Neural cell (in vitro differentiated cells): ENCODE measurements at regions not wholly inside any gene's neighbourhood (a gene's known extent, or its start where the extent isn't known, plus 50 kb on each side); places are given as distances from the start of the nearest gene placed in this dataset.

Experiments
- H2AFZ ChIP-seq: fragments of 200-600, 300-800 bp; sonication (generic), shearing (Covaris generic); 2 replicates; pipeline ENCODE4 v1.6.0; 2014; ENCODE audit warnings: low read depth, mild to moderate bottlenecking, antibody characterized with exemption, low read length, moderate library complexity
- H3F3A ChIP-seq: fragments of 200-600 bp; shearing (Covaris generic); 2 replicates; pipeline ENCODE4 v1.6.1; 2016; ENCODE audit warnings: mild to moderate bottlenecking, moderate library complexity, mixed read lengths, antibody characterized with exemption, low read length; ENCODE audit not compliant: insufficient read depth, poor library complexity, severe bottlenecking
- H3K27ac ChIP-seq: fragments of 200-600, 300-800 bp; sonication (generic), shearing (Covaris generic); 2 replicates; pipeline ENCODE4 v1.5.1; 2014; ENCODE audit warnings: mild to moderate bottlenecking, low read length, moderate library complexity
- H3K27me3 ChIP-seq: fragments of 300-800, 200-600 bp; sonication (generic), shearing (Covaris generic); 2 replicates; pipeline ENCODE4 v1.6.0; 2014; ENCODE audit warnings: mild to moderate bottlenecking, low read depth, low read length, moderate library complexity; ENCODE audit not compliant: insufficient read depth
- H3K36me3 ChIP-seq: fragments of 300-800, 200-600 bp; sonication (generic), shearing (Covaris generic); 2 replicates; pipeline ENCODE4 v1.5.1; 2014; ENCODE audit warnings: mild to moderate bottlenecking, antibody characterized with exemption, low read length, moderate library complexity; ENCODE audit not compliant: insufficient read depth
- H3K4me2 ChIP-seq: fragments of 300-800, 200-600 bp; sonication (generic), shearing (Covaris generic); 2 replicates; pipeline ENCODE4 v1.6.0; 2014; ENCODE audit warnings: mild to moderate bottlenecking, low read length
- H3K4me3 ChIP-seq: fragments of 300-800, 200-600 bp; sonication (generic), shearing (Covaris generic); 2 replicates; pipeline ENCODE4 v1.5.1; 2014; ENCODE audit warnings: mild to moderate bottlenecking, low read length, moderate library complexity
- H3K79me2 ChIP-seq: fragments of 200-600 bp; shearing (Covaris generic); replicated peaks from 2 replicates; pipeline ENCODE4 v1.6.0; 2014; ENCODE audit warnings: mild to moderate bottlenecking, low read length, moderate library complexity; ENCODE audit not compliant: insufficient read depth
- H3K9ac ChIP-seq: fragments of 300-800, 200-600 bp; sonication (generic), shearing (Covaris generic); 2 replicates; pipeline ENCODE4 v1.6.1; 2016; ENCODE audit warnings: mild to moderate bottlenecking, low read length, mixed read lengths
- H3K9me2 ChIP-seq: fragments of 200-600 bp; shearing (Covaris generic); 2 replicates; pipeline ENCODE4 v1.6.1; 2016; ENCODE audit warnings: mild to moderate bottlenecking, low read length, mixed read lengths; ENCODE audit not compliant: insufficient read depth
- H3K9me3 ChIP-seq: fragments of 200-600, 300-800 bp; sonication (generic), shearing (Covaris generic); 2 replicates; pipeline ENCODE4 v1.6.1; 2016; ENCODE audit warnings: mild to moderate bottlenecking, mixed run types, low read length, moderate library complexity, mixed read lengths
- H4K20me1 ChIP-seq: fragments of 200-600 bp; shearing (Covaris generic); 2 replicates; pipeline ENCODE4 v1.6.1; 2016; ENCODE audit warnings: mild to moderate bottlenecking, mixed run types; ENCODE audit not compliant: insufficient read depth
- CTCF ChIP-seq: fragments of 450-650 bp; IDR thresholded peaks from 2 replicates; pipeline ENCODE4 v1.5.1; 2014; ENCODE audit warnings: antibody characterized with exemption, mild to moderate bottlenecking, moderate library complexity; ENCODE audit not compliant: poor library complexity, severe bottlenecking
- EP300 ChIP-seq: fragments of 450-650 bp; conservative IDR thresholded peaks from 2 replicates; pipeline ENCODE4 v1.6.1; 2014; ENCODE audit warnings: antibody characterized with exemption, mild to moderate bottlenecking, moderate library complexity; ENCODE audit not compliant: poor library complexity, severe bottlenecking
- EZH2 ChIP-seq: fragments of 200-600, 300-800 bp; shearing (Covaris generic), sonication (generic); IDR thresholded peaks from 2 replicates; pipeline ENCODE4 v1.6.1; 2014; ENCODE audit warnings: antibody characterized with exemption, low read length, borderline replicate concordance, mild to moderate bottlenecking; ENCODE audit not compliant: insufficient read depth, poor library complexity, severe bottlenecking
- MXI1 ChIP-seq: fragments of 450-650 bp; conservative IDR thresholded peaks from 2 replicates; pipeline ENCODE4 v1.6.1; 2014; ENCODE audit warnings: antibody characterized with exemption, mild to moderate bottlenecking; ENCODE audit not compliant: poor library complexity, severe bottlenecking
- POLR2AphosphoS5 ChIP-seq: IDR thresholded peaks from 2 replicates; pipeline ENCODE4 v1.6.1; 2012
- RAD21 ChIP-seq: fragments of 450-650 bp; conservative IDR thresholded peaks from 2 replicates; pipeline ENCODE4 v1.6.1; 2014; ENCODE audit warnings: antibody characterized with exemption, mild to moderate bottlenecking, moderate library complexity
- REST ChIP-seq: IDR thresholded peaks from 2 replicates; pipeline ENCODE4 v1.6.1; 2012; ENCODE audit warnings: borderline replicate concordance
- SMC3 ChIP-seq: fragments of 450-650 bp; conservative IDR thresholded peaks from 2 replicates; pipeline ENCODE4 v1.6.1; 2014; ENCODE audit warnings: antibody characterized with exemption, mild to moderate bottlenecking, moderate library complexity; ENCODE audit not compliant: poor library complexity
- TAF1 ChIP-seq: IDR thresholded peaks from 2 replicates; pipeline ENCODE4 v1.6.1; 2012; ENCODE audit warnings: low read depth

- no peak overlapping the region for H3K4me2 ChIP-seq
- H3K9ac ChIP-seq, result no peak overlapping the region
- TF ChIP-seq SMC3, result no peak
- TF ChIP-seq RAD21, result no peak
- no peak for TF ChIP-seq POLR2AphosphoS5
- TF ChIP-seq MXI1, result no peak
- TF ChIP-seq TAF1, result no peak
- no peak for TF ChIP-seq EZH2
- TF ChIP-seq CTCF, result no peak
- TF ChIP-seq REST, result no peak
- no peak for TF ChIP-seq EP300
- no peaks in the 10 kb centered on the region for H3K9me2 ChIP-seq
- no peaks in the 10 kb centered on the region for H3F3A ChIP-seq
- no peak overlapping the region for H3K27ac ChIP-seq
- H2AFZ ChIP-seq, result no peak overlapping the region
- no peak overlapping the region for H3K4me3 ChIP-seq
- H3K79me2 ChIP-seq, result no peaks in the 10 kb centered on the region
- H3K36me3 ChIP-seq, result no peaks in the 10 kb centered on the region
- no peaks in the 10 kb centered on the region for H3K27me3 ChIP-seq
- peaks cover 7% of the 10 kb centered on the region for H3K9me3 ChIP-seq
- H4K20me1 ChIP-seq, result no peaks in the 10 kb centered on the region
These were observed 133.1 kb upstream of the ATP2B2 start for GRCh38 chr3:10638466-10638865.

GRCh38 chr3:10641760-10642159 is 136.4 kb upstream of the ATP2B2 start:
- Histone ChIP-seq H3K9me2 (no peaks in the 10 kb centered on the region), H3K4me2 (no peak overlapping the region), H3K36me3 (no peaks in the 10 kb centered on the region), H3K9ac (no peak overlapping the region), H3K79me2 (no peaks in the 10 kb centered on the region), H2AFZ (no peak overlapping the region), H3F3A (no peaks in the 10 kb centered on the region), H3K27me3 (no peaks in the 10 kb centered on the region), H4K20me1 (no peaks in the 10 kb centered on the region), H3K9me3 (peaks cover 7% of the 10 kb centered on the region), H3K4me3 (no peak overlapping the region), H3K27ac (no peak overlapping the region)
- no peak for TF ChIP-seq POLR2AphosphoS5

- Histone ChIP-seq H3K36me3 (no peaks in the 10 kb centered on the region), H2AFZ (no peak overlapping the region), H3K4me3 (no peak overlapping the region), H3K27me3 (no peaks in the 10 kb centered on the region), H3K9ac (no peak overlapping the region), H3K27ac (no peak overlapping the region), H3K9me3 (no peaks in the 10 kb centered on the region), H4K20me1 (no peaks in the 10 kb centered on the region), H3K4me2 (no peak overlapping the region), H3K9me2 (no peaks in the 10 kb centered on the region), H3K79me2 (no peaks in the 10 kb centered on the region), H3F3A (no peaks in the 10 kb centered on the region)
- TF ChIP-seq MXI1 (no peak), RAD21 (no peak), REST (no peak), EP300 (no peak), POLR2AphosphoS5 (no peak), CTCF (no peak), TAF1 (no peak), EZH2 (no peak), SMC3 (no peak)
These were observed 138.8 kb upstream of the ATP2B2 start for GRCh38 chr3:10644189-10644588.
